ENCODE measurements at regions not wholly inside any gene's neighbourhood (a gene's known extent, or its start where the extent isn't known, plus 50 kb on each side); places are given as distances from the start of the nearest gene placed in this dataset.

- H3K4me3 ChIP-seq (ENCODE audit: low read depth, low read length) = no peak overlapping the region
- no peak for TF ChIP-seq CTCF (IDR thresholded peaks at IDR 0.05; ENCODE audit: low read depth, low read length, missing control alignments)
- DNase-seq (ENCODE audit: low read depth) = no peak
These were observed 249.2 kb downstream of the FRK start for GRCh38 chr6:115811541-115811940.

- no peak for TF ChIP-seq CTCF (IDR thresholded peaks at IDR 0.05; ENCODE audit: low read depth, low read length, missing control alignments)
- no peak overlapping the region for H3K4me3 ChIP-seq (ENCODE audit: low read depth, low read length)
- DNase-seq (ENCODE audit: low read depth) = no peak
These were observed 262.5 kb downstream of the FRK start for GRCh38 chr6:115798229-115798628.

GRCh38 chr6:115796829-115797228 lies 263.9 kb downstream of the FRK start:
- no peak for TF ChIP-seq CTCF (IDR thresholded peaks at IDR 0.05; ENCODE audit: low read depth, low read length, missing control alignments)
- no peak for DNase-seq (ENCODE audit: low read depth)
- no peak overlapping the region for H3K4me3 ChIP-seq (ENCODE audit: low read depth, low read length)

GRCh38 chr6:115796061-115796460 lies 264.6 kb downstream of the FRK start:
- no peak for TF ChIP-seq CTCF (IDR thresholded peaks at IDR 0.05; ENCODE audit: low read depth, low read length, missing control alignments)
- H3K4me3 ChIP-seq (ENCODE audit: low read depth, low read length) = no peak overlapping the region
- DNase-seq (ENCODE audit: low read depth) = no peak

- no peak for TF ChIP-seq CTCF (IDR thresholded peaks at IDR 0.05; ENCODE audit: low read depth, low read length, missing control alignments)
- no peak for DNase-seq (ENCODE audit: low read depth)
These were observed 277.2 kb downstream of the FRK start for GRCh38 chr6:115783402-115784061.

GRCh38 chr6:115782612-115783011 lies 278.1 kb downstream of the FRK start:
- no peak for DNase-seq (ENCODE audit: low read depth)

More at GRCh38 chr6:115783402-115784061, 277.2 kb downstream of the FRK start:
- H3K4me3 ChIP-seq (ENCODE audit: low read depth, low read length) = no peak overlapping the region

More at GRCh38 chr6:115782612-115783011, 278.1 kb downstream of the FRK start:
- no peak for TF ChIP-seq CTCF (IDR thresholded peaks at IDR 0.05; ENCODE audit: low read depth, low read length, missing control alignments)
- no peak overlapping the region for H3K4me3 ChIP-seq (ENCODE audit: low read depth, low read length)
